Esophagus muscularis mucosa (tissue), 4 donors: ENCODE measurements at regions not wholly inside any gene's neighbourhood (a gene's known extent, or its start where the extent isn't known, plus 50 kb on each side); places are given as distances from the start of the nearest gene placed in this dataset.

Experiments
- DNase-seq: peaks from one replicate; pipeline ENCODE4 v3.0.0-alpha.2; 2017; ENCODE audit errors: extremely low spot score
- H3K27ac ChIP-seq, 4 donors: fragments of 200-600 bp; sonication (generic); replicated peaks in 1 of 4; 1 replicate in 3 of 4; 2 replicates in 1 of 4; pipeline ENCODE4 v1.5.1; 2016 to 2019; ENCODE audit warnings: mild to moderate bottlenecking in 1 of 4
- H3K27me3 ChIP-seq, 4 donors: fragments of 200-600 bp; sonication (generic); one replicate each; pipeline versions ENCODE4 v1.5.1 to v1.6.0; 2016 to 2019
- H3K36me3 ChIP-seq, 4 donors: fragments of 200-600 bp; sonication (generic); one replicate each; pipeline ENCODE4 v1.5.1; 2016 to 2019
- H3K4me1 ChIP-seq, 4 donors: fragments of 200-600 bp; sonication (generic); one replicate each; pipeline ENCODE4 v1.5.1; 2016 to 2019
- H3K4me3 ChIP-seq, 4 donors: fragments of 200-600 bp; sonication (generic); 1 replicate in 2 of 4; 2 replicates in 2 of 4; pipeline ENCODE4 v1.5.1; 2016 to 2019; ENCODE audit warnings: mild to moderate bottlenecking in 4 of 4, moderate library complexity in 1 of 4
- H3K9me3 ChIP-seq, 4 donors: fragments of 200-600 bp; sonication (generic); 1 replicate in 3 of 4; 2 replicates in 1 of 4; pipeline ENCODE4 v1.5.1; 2016 to 2019
- CTCF ChIP-seq, 3 experiments: fragments of 200-600 bp in 2 of 3; fragments of 450-650 bp in 1 of 3; sonication (generic) in 2 of 3; IDR thresholded peaks; one replicate each; pipeline ENCODE4 v1.5.1; 2017 to 2019; ENCODE audit warnings: antibody characterized with exemption in 3 of 3, mild to moderate bottlenecking in 2 of 3, moderate library complexity in 1 of 3
- EP300 ChIP-seq: sonication (generic); formaldehyde crosslinking; IDR thresholded peaks from one replicate; pipeline ENCODE4 v1.6.1; 2017; ENCODE audit warnings: antibody characterized with exemption
- POLR2A ChIP-seq: fragments of 450-650 bp; IDR thresholded peaks from one replicate; pipeline ENCODE4 v1.6.1; 2017; ENCODE audit warnings: antibody characterized with exemption, moderate library complexity, mild to moderate bottlenecking, low read depth
- POLR2AphosphoS5 ChIP-seq, 2 donors: sonication (generic); formaldehyde crosslinking; IDR thresholded peaks; one replicate each; pipeline ENCODE4 v1.6.1; 2017; ENCODE audit warnings: antibody characterized with exemption in 2 of 2
- WGBS: methylation state at CpG from one replicate; pipeline ENCODE4 v1.1.5; 2018; 5-methylcytosine and 5-hydroxymethylcytosine counted together
- intact Hi-C: fragments of 100-400 bp; cut with DNase I; formaldehyde crosslinking; loops from one replicate; pipeline ENCODE4 v1.15.1; 2023

DNA sequence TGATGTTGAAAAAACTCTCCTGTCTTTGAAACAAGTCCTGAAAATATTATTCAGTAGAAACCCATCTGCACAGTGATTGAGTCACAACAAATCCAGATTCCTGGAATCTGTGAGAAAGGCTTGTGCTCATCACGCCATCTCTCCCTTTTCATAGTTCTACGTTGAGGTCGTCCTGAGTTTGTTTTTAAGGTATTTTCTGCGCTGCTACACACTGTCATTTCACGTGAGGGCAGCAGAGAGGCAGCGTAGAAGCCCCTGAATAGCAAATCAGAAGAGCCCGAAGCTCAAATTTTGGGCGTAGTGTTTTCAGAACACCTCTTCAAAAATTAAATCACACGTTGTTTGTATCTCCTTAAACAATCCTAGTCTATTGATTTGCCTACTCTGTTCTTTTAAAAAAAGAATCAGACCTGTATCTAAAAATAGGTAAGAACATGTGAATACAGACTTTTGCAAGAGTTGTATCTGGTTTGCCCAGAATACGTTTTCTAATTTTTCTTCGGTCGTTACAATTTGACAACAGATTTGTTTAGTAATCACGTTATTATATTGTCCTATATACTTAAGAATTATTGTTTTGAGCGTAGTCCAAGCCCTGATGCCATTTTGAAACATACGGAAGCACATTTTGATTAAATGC is 61.6 kb upstream of the SLC38A11 start:
- no peaks in the 10 kb centered on the region for H3K9me3 ChIP-seq
- H3K4me1 ChIP-seq = peaks cover 0 to 6% (median 2%) of the 10 kb centered on the region in 4 donors
- no peak overlapping the region for H3K4me3 ChIP-seq
- peak; percentile 43 to 66 (median 46) for TF ChIP-seq CTCF (IDR thresholded peaks at IDR 0.05)
- no peak for TF ChIP-seq POLR2AphosphoS5 (IDR thresholded peaks at IDR 0.05)
- 32% methylated on average over 15 of the region's 15 CpGs for WGBS
- intact Hi-C loops = no loop called here
- no peak for DNase-seq
- no peak overlapping the region for H3K27ac ChIP-seq
- H3K27me3 ChIP-seq = peaks cover 0 to 3% (median 0%) of the 10 kb centered on the region in 4 donors
- no peaks in the 10 kb centered on the region for H3K36me3 ChIP-seq

DNA sequence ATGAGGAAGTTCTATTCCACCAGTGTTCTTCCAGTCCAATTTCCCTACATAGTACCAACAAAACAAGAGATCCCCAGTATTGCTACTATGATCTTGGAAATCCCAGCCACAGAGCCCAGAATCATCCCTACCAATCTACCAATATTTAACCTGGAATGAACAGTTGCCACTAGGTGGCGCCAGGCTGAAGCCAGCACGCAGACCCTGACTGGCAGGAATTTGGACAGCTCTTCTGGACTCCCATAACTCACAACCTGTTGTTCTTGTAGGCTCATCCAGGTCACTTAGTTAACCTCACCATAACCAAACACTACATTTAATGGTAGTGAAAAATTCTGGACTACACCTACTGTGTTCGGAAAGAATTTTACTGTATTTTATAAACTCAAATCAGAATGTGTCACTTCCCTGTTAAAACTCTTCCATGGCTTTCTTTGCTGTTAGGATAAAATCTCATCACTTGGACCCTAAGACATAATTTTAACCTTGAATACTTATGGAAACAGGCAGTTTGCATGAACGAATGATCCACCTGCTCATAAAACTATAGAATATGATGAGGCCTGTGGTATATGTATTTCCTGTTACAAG is 59.8 kb upstream of the SLC38A11 start:
- Histone ChIP-seq H3K9me3 (no peaks in the 10 kb centered on the region), H3K4me1 (peaks cover 0 to 6% (median 2%) of the 10 kb centered on the region in 4 donors), H3K36me3 (no peaks in the 10 kb centered on the region), H3K4me3 (no peak overlapping the region), H3K27ac (no peak overlapping the region), H3K27me3 (peaks cover 0 to 3% (median 0%) of the 10 kb centered on the region in 4 donors)
- WGBS = 37% methylated on average over 4 of the region's 4 CpGs
- intact Hi-C loops = no loop called here
- DNase-seq = no peak
- TF ChIP-seq POLR2AphosphoS5 (IDR thresholded peaks at IDR 0.05) (no peak), CTCF (IDR thresholded peaks at IDR 0.05) (peak; percentile 57 to 85 (median 65)), POLR2A (no peak)

DNA sequence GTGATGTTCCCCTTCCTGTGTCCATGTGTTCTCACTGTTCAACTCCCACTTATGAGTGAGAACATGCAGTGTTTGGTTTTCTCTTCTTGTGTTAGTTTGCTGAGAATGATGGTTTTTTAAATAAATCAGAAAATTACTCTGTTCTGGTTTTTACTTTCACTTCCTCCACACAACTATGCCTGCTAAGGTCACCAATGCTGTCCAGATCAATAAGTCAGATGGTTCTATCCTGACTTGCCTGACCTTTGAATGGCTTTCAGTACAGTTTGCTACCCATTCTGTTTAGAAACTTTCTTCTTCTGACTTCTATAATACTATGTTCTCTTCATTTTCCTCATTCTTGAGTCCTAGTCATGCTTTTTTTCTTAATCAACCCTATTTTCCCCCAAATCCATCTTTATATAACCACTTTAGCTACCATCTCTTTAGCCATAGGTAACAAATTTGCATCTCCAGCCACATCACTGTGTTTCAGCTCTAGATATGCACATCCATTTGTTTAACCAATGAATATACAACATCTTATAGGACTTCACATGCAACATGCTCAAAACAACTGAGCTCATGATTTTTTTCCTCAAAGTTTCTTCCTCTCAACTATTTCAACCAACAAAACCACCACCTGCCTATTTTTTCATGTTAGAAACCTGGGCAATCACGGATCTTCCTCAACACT is 58.8 kb upstream of the SLC38A11 start:
- DNase-seq = no peak
- no peaks in the 10 kb centered on the region for H3K36me3 ChIP-seq
- no peak overlapping the region for H3K27ac ChIP-seq
- peaks cover 0 to 14% (median 5%) of the 10 kb centered on the region in 4 donors for H3K4me1 ChIP-seq
- no peaks in the 10 kb centered on the region for H3K9me3 ChIP-seq
- no peak overlapping the region for H3K4me3 ChIP-seq
- intact Hi-C loops = no loop called here
- no peak for TF ChIP-seq EP300
- no peak for TF ChIP-seq POLR2AphosphoS5 (IDR thresholded peaks at IDR 0.05)
- TF ChIP-seq CTCF (IDR thresholded peaks at IDR 0.05) = no peak
- TF ChIP-seq POLR2A = no peak
- H3K27me3 ChIP-seq = peaks cover 0 to 3% (median 0%) of the 10 kb centered on the region in 4 donors
- WGBS = 77% methylated on average over 1 of the region's 1 CpG

DNA sequence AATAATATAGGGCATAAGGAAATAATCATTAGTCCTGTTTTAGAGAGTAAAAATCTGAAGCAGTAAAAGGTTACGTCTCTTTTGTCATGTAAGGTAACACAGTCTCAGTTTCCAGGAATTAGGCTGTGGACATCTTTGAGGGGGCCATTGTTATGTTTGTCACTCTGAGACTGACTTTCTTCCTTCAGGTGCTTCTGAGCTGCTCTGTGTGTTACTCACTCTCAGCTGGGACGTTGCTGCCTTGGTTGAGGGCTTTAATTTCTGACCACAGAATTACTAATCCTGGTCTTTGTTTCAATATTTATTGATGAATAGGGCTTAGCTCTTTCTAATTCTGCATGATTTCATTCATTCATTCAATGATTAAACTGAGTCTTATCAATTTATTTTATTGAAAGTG is 55.9 kb upstream of the SLC38A11 start:
- intact Hi-C loops = no loop called here
- TF ChIP-seq CTCF (IDR thresholded peaks at IDR 0.05) = no peak
- no peak for TF ChIP-seq POLR2A
- TF ChIP-seq POLR2AphosphoS5 (IDR thresholded peaks at IDR 0.05) = no peak
- no peak for TF ChIP-seq EP300
- no peak overlapping the region for H3K27ac ChIP-seq
- peaks cover 0 to 30% (median 16%) of the 10 kb centered on the region in 4 donors for H3K4me1 ChIP-seq
- 73% methylated on average over 2 of the region's 2 CpGs for WGBS
- no peak for DNase-seq
- H3K9me3 ChIP-seq = no peaks in the 10 kb centered on the region
- no peaks in the 10 kb centered on the region for H3K36me3 ChIP-seq
- H3K27me3 ChIP-seq = no peaks in the 10 kb centered on the region
- no peak overlapping the region for H3K4me3 ChIP-seq
